ENCODE measurements at regions not wholly inside any gene's neighbourhood (a gene's known extent, or its start where the extent isn't known, plus 50 kb on each side); places are given as distances from the start of the nearest gene placed in this dataset.

DNA sequence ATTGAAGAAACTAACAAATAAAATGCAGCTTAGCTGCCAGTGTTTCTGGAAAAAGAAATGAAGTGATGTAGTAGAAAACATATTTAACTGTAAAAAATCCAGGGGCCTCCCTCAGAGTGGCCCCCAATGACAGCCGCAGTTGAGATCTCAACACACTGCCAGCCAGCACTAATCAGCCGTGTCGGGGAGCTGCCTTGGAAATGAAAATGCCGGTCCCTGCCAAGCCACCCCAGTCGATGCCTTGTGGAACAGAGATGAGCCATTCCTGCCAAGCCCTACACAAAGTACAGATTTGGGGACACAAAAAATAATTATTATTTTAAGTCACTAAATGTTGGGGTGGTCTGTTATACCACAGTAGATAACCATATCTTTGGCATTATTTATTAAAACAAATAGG is 1342.4 kb downstream of the EFNB2 start:
- no peaks in the 10 kb centered on the region for H3K9me3 ChIP-seq (ENCODE audit: insufficient read depth, low read length, severe bottlenecking)
- DNase-seq, result no peak
- no peaks in the 10 kb centered on the region for H3K27me3 ChIP-seq (ENCODE audit: insufficient read depth, low read length, poor library complexity)
- no peaks in the 10 kb centered on the region for H3K36me3 ChIP-seq (ENCODE audit: insufficient read depth, low read length)
- no peaks in the 10 kb centered on the region for H3K4me1 ChIP-seq (ENCODE audit: insufficient read depth, low read length)
- no peaks in the 10 kb centered on the region for H4K20me1 ChIP-seq (ENCODE audit: insufficient read depth, low read length)
- H3K4me2 ChIP-seq (ENCODE audit: insufficient read depth, low read length), result no peak overlapping the region
- no peak for ATAC-seq (ENCODE audit: insufficient read depth, low read depth)
- no peak overlapping the region for H3K27ac ChIP-seq (ENCODE audit: low read length)
- TF ChIP-seq EZH2 (IDR thresholded peaks at IDR 0.05; ENCODE audit: borderline replicate concordance, low read depth, low read length, severe bottlenecking), result no peak
- TF ChIP-seq, protein P1, sequence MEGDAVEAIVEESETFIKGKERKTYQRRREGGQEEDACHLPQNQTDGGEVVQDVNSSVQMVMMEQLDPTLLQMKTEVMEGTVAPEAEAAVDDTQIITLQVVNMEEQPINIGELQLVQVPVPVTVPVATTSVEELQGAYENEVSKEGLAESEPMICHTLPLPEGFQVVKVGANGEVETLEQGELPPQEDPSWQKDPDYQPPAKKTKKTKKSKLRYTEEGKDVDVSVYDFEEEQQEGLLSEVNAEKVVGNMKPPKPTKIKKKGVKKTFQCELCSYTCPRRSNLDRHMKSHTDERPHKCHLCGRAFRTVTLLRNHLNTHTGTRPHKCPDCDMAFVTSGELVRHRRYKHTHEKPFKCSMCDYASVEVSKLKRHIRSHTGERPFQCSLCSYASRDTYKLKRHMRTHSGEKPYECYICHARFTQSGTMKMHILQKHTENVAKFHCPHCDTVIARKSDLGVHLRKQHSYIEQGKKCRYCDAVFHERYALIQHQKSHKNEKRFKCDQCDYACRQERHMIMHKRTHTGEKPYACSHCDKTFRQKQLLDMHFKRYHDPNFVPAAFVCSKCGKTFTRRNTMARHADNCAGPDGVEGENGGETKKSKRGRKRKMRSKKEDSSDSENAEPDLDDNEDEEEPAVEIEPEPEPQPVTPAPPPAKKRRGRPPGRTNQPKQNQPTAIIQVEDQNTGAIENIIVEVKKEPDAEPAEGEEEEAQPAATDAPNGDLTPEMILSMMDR (IDR thresholded peaks at IDR 0.05; ENCODE audit: borderline replicate concordance, extremely low read depth, low read length, poor library complexity, severe bottlenecking), result no peak
- H3K9ac ChIP-seq (ENCODE audit: low read depth, low read length), result no peak overlapping the region
- H2AFZ ChIP-seq (ENCODE audit: low read depth, low read length), result no peak overlapping the region
- H3K79me2 ChIP-seq (ENCODE audit: insufficient read depth, low read length), result no peaks in the 10 kb centered on the region
- no peak overlapping the region for H3K4me3 ChIP-seq (ENCODE audit: low read depth in 1 of 2, low read length in 2 of 2)

DNA sequence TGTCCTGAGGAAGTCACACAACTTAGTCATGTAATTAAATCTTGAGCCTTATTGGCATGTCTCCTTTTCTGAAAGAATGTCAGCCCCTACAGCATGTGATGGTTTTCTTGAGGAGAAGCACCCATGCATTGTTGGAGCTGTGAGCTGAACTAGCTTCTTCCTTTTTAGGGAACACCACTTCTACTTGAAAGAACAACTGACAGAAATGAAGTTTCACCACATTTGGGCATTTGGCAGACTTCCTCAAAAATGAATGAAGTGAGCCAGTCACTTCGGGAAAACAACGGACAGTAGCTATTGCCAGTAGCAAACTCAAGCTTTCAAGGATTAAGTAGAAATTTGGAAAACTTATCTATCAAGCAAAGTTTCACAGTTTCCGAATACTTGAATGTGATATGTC is 1351.3 kb downstream of the EFNB2 start:
- DNase-seq (no peak), ATAC-seq (ENCODE audit: insufficient read depth, low read depth) (no peak)
- Histone ChIP-seq H4K20me1 (ENCODE audit: insufficient read depth, low read length) (no peaks in the 10 kb centered on the region), H3K4me2 (ENCODE audit: insufficient read depth, low read length) (no peak overlapping the region), H2AFZ (ENCODE audit: low read depth, low read length) (0 out of 2 replicates have a peak overlapping the region, but pooled peaks have one; percentile 14), H3K79me2 (ENCODE audit: insufficient read depth, low read length) (no peaks in the 10 kb centered on the region), H3K27ac (ENCODE audit: low read length) (no peak overlapping the region), H3K4me1 (ENCODE audit: insufficient read depth, low read length) (no peaks in the 10 kb centered on the region), H3K36me3 (ENCODE audit: insufficient read depth, low read length) (no peaks in the 10 kb centered on the region), H3K9ac (ENCODE audit: low read depth, low read length) (no peak overlapping the region), H3K9me3 (ENCODE audit: insufficient read depth, low read length, severe bottlenecking) (no peaks in the 10 kb centered on the region), H3K4me3 (ENCODE audit: low read depth in 1 of 2, low read length in 2 of 2) (no peak overlapping the region), H3K27me3 (ENCODE audit: insufficient read depth, low read length, poor library complexity) (no peaks in the 10 kb centered on the region)
- no peak for TF ChIP-seq EZH2 (IDR thresholded peaks at IDR 0.05; ENCODE audit: borderline replicate concordance, low read depth, low read length, severe bottlenecking)
- TF ChIP-seq, protein P1 (IDR thresholded peaks at IDR 0.05; ENCODE audit: borderline replicate concordance, extremely low read depth, low read length, poor library complexity, severe bottlenecking), result no peak

DNA sequence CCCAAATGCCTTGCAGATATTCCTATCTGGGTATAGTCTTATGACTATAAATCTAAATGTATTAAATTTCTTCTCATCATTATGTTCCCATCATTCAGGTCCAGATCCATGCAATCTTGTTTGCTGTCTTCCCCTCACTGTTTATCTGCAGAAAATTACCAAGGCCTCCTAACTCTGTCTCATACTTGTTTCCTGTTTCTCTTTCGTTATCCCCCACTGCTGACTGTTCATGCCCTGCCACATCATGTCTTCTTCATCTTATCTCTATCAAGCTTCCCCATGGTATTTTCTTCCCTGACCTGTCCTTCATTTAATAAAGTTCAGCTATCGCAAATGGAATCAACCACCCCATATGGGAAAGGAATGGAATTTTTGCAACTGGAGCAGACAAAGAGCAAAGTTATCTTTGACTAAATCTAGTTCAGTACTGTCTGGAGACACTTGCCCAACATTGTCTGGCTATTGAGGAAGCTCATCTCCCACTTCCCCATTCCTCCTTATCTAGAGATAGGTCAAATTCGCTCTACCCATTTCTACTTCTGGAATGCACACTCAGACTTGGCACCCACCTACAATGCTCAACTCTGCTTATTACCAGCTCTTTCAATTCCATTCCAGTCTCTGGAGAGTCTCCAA is 1358.1 kb downstream of the EFNB2 start:
- no peak overlapping the region for H3K4me3 ChIP-seq (ENCODE audit: low read depth in 1 of 2, low read length in 2 of 2)
- no peak overlapping the region for H3K9ac ChIP-seq (ENCODE audit: low read depth, low read length)
- no peak for DNase-seq
- TF ChIP-seq EZH2 (IDR thresholded peaks at IDR 0.05; ENCODE audit: borderline replicate concordance, low read depth, low read length, severe bottlenecking), result no peak
- TF ChIP-seq, protein P1 (IDR thresholded peaks at IDR 0.05; ENCODE audit: borderline replicate concordance, extremely low read depth, low read length, poor library complexity, severe bottlenecking), result no peak
- H3K36me3 ChIP-seq (ENCODE audit: insufficient read depth, low read length), result no peaks in the 10 kb centered on the region
- no peaks in the 10 kb centered on the region for H3K27me3 ChIP-seq (ENCODE audit: insufficient read depth, low read length, poor library complexity)
- H3K27ac ChIP-seq (ENCODE audit: low read length), result 0 out of 2 replicates have a peak overlapping the region, but pooled peaks have one; percentile 11
- peaks cover 13% of the 10 kb centered on the region for H3K4me1 ChIP-seq (ENCODE audit: insufficient read depth, low read length)
- no peaks in the 10 kb centered on the region for H3K9me3 ChIP-seq (ENCODE audit: insufficient read depth, low read length, severe bottlenecking)
- H3K4me2 ChIP-seq (ENCODE audit: insufficient read depth, low read length), result no peak overlapping the region
- no peaks in the 10 kb centered on the region for H3K79me2 ChIP-seq (ENCODE audit: insufficient read depth, low read length)
- ATAC-seq (ENCODE audit: insufficient read depth, low read depth), result peak; percentile 78
- H2AFZ ChIP-seq (ENCODE audit: low read depth, low read length), result peak overlapping the region; percentile 50
- H4K20me1 ChIP-seq (ENCODE audit: insufficient read depth, low read length), result no peaks in the 10 kb centered on the region
